ENCODE measurements at regions not wholly inside any gene's neighbourhood (a gene's known extent, or its start where the extent isn't known, plus 50 kb on each side); places are given as distances from the start of the nearest gene placed in this dataset.

GRCh38 chr2:53438100-53438499 lies 329.5 kb upstream of the CHAC2 start:
- DNase-seq = no peak
- Histone ChIP-seq H3F3A (ENCODE audit: insufficient read depth, low read length) (no peaks in the 10 kb centered on the region), H3K79me2 (ENCODE audit: low read length) (no peaks in the 10 kb centered on the region), H2AFZ (ENCODE audit: low read length) (no peak overlapping the region), H3K27ac (ENCODE audit: low read length) (no peak overlapping the region), H3K4me1 (ENCODE audit: low read length) (no peaks in the 10 kb centered on the region), H4K20me1 (ENCODE audit: insufficient read depth, low read length) (no peaks in the 10 kb centered on the region), H3K27me3 (replicated peaks; ENCODE audit: insufficient read depth, low read length) (no peaks in the 10 kb centered on the region), H3K9me3 (replicated peaks; ENCODE audit: insufficient read depth, low read length) (no peaks in the 10 kb centered on the region), H3K4me2 (ENCODE audit: low read depth, low read length) (no peak overlapping the region), H3K9ac (ENCODE audit: low read length) (no peak overlapping the region), H3K4me3 (ENCODE audit: low read length) (no peak overlapping the region), H3K9me2 (replicated peaks; ENCODE audit: insufficient read depth, low read length) (no peaks in the 10 kb centered on the region), H3K36me3 (replicated peaks; ENCODE audit: insufficient read depth, low read length) (no peaks in the 10 kb centered on the region)
- TF ChIP-seq, protein P1, sequence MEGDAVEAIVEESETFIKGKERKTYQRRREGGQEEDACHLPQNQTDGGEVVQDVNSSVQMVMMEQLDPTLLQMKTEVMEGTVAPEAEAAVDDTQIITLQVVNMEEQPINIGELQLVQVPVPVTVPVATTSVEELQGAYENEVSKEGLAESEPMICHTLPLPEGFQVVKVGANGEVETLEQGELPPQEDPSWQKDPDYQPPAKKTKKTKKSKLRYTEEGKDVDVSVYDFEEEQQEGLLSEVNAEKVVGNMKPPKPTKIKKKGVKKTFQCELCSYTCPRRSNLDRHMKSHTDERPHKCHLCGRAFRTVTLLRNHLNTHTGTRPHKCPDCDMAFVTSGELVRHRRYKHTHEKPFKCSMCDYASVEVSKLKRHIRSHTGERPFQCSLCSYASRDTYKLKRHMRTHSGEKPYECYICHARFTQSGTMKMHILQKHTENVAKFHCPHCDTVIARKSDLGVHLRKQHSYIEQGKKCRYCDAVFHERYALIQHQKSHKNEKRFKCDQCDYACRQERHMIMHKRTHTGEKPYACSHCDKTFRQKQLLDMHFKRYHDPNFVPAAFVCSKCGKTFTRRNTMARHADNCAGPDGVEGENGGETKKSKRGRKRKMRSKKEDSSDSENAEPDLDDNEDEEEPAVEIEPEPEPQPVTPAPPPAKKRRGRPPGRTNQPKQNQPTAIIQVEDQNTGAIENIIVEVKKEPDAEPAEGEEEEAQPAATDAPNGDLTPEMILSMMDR (IDR thresholded peaks at IDR 0.05; ENCODE audit: low read length) = no peak
- TF ChIP-seq EZH2phosphoT487 (IDR thresholded peaks at IDR 0.05; ENCODE audit: low read length) = no peak
- TF ChIP-seq EZH2 (optimal IDR thresholded peaks at IDR 0.05; ENCODE audit: low read depth, low read length) = no peak

DNA sequence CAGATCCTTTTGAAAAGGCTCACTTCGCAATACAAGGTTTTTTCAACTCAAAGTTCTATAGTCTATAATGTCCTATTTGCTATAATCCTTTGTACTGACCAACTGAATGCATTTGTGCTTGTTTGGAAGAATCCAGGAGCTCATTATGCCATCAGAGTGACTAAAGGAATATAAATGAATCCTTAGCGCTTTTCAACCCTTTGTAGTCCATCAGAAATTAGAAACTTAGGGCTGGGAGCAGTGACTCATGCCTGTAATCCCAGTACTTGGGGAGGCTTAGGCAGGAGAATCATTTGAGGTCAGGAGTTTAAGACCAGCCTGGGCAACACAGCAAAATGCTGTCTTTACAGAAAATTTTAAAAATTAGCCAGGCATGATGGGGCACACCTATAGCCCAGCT lies 330.2 kb upstream of the CHAC2 start:
- Histone ChIP-seq H3K9ac (ENCODE audit: low read length) (no peak overlapping the region), H3K27me3 (replicated peaks; ENCODE audit: insufficient read depth, low read length) (no peaks in the 10 kb centered on the region), H3K4me2 (ENCODE audit: low read depth, low read length) (no peak overlapping the region), H3K9me2 (replicated peaks; ENCODE audit: insufficient read depth, low read length) (no peaks in the 10 kb centered on the region), H3K27ac (ENCODE audit: low read length) (no peak overlapping the region), H3K9me3 (replicated peaks; ENCODE audit: insufficient read depth, low read length) (no peaks in the 10 kb centered on the region), H2AFZ (ENCODE audit: low read length) (no peak overlapping the region), H3K36me3 (replicated peaks; ENCODE audit: insufficient read depth, low read length) (no peaks in the 10 kb centered on the region), H3K79me2 (ENCODE audit: low read length) (no peaks in the 10 kb centered on the region), H3F3A (ENCODE audit: insufficient read depth, low read length) (no peaks in the 10 kb centered on the region), H3K4me3 (ENCODE audit: low read length) (no peak overlapping the region), H3K4me1 (ENCODE audit: low read length) (no peaks in the 10 kb centered on the region), H4K20me1 (ENCODE audit: insufficient read depth, low read length) (no peaks in the 10 kb centered on the region)
- no peak for DNase-seq
- TF ChIP-seq EZH2 (optimal IDR thresholded peaks at IDR 0.05; ENCODE audit: low read depth, low read length) (no peak), EZH2phosphoT487 (IDR thresholded peaks at IDR 0.05; ENCODE audit: low read length) (no peak)
- TF ChIP-seq, protein P1 (IDR thresholded peaks at IDR 0.05; ENCODE audit: low read length) = no peak

DNA sequence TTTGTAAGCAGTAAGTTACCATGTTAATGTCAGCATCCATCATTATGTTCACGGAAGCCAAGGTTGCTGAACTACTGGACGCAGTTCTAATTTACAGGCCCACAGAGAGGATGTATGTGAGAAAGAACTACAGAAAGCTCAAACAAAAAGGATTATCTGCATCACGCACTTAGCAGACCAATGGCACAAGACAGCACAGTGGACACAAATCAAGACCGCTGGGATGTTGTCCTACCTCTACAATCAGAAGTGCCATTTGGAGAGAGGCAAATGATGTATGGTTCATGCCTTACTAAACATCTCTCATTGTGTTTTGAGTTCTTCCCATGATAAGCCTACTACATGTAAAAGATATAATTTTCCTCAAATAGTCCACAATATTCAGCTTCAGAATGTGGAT lies 330.7 kb upstream of the CHAC2 start:
- Histone ChIP-seq H3K4me3 (ENCODE audit: low read length) (no peak overlapping the region), H2AFZ (ENCODE audit: low read length) (no peak overlapping the region), H3K9ac (ENCODE audit: low read length) (no peak overlapping the region), H3K9me3 (replicated peaks; ENCODE audit: insufficient read depth, low read length) (no peaks in the 10 kb centered on the region), H4K20me1 (ENCODE audit: insufficient read depth, low read length) (no peaks in the 10 kb centered on the region), H3K36me3 (replicated peaks; ENCODE audit: insufficient read depth, low read length) (no peaks in the 10 kb centered on the region), H3K9me2 (replicated peaks; ENCODE audit: insufficient read depth, low read length) (no peaks in the 10 kb centered on the region), H3K4me1 (ENCODE audit: low read length) (no peaks in the 10 kb centered on the region), H3F3A (ENCODE audit: insufficient read depth, low read length) (no peaks in the 10 kb centered on the region), H3K27me3 (replicated peaks; ENCODE audit: insufficient read depth, low read length) (no peaks in the 10 kb centered on the region), H3K27ac (ENCODE audit: low read length) (no peak overlapping the region), H3K79me2 (ENCODE audit: low read length) (no peaks in the 10 kb centered on the region), H3K4me2 (ENCODE audit: low read depth, low read length) (no peak overlapping the region)
- no peak for DNase-seq
- no peak for TF ChIP-seq EZH2phosphoT487 (IDR thresholded peaks at IDR 0.05; ENCODE audit: low read length)
- TF ChIP-seq, protein P1 (IDR thresholded peaks at IDR 0.05; ENCODE audit: low read length) = no peak
- TF ChIP-seq EZH2 (optimal IDR thresholded peaks at IDR 0.05; ENCODE audit: low read depth, low read length) = no peak
